ENCODE measurements at regions not wholly inside any gene's neighbourhood (a gene's known extent, or its start where the extent isn't known, plus 50 kb on each side); places are given as distances from the start of the nearest gene placed in this dataset.

DNA sequence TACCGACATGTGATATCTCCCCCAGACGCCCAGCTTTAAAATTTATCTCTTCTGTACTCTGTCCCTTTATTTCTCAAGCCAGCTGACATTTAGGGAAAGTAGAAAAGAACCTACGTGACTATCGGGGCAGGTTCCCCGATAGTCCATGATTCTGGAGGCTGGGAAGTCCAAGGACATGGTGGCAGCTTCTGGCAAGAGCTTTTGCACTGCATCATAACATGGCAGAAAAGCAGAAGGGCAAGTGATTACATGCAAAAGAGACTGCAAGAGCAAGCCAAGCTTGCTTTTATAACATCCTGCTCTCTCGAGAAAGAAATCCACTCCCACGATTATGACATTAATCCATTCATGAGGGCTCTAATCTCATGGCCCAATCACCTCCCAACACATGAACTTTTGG, 113.2 kb downstream of the CD164 start:
- H3K36me3 ChIP-seq (ENCODE audit: control insufficient read depth in 1 of 2, insufficient read depth in 2 of 2, low read depth in 1 of 2, low read length in 2 of 2) = no peaks in the 10 kb centered on the region
- no peak overlapping the region for H3K4me2 ChIP-seq (ENCODE audit: low read length, poor library complexity, severe bottlenecking)
- no peak overlapping the region for H4K8ac ChIP-seq (ENCODE audit: low read length)
- H2BK15ac ChIP-seq (ENCODE audit: low read depth, poor library complexity, severe bottlenecking) = no peak overlapping the region
- no peaks in the 10 kb centered on the region for H3K4me1 ChIP-seq (ENCODE audit: control insufficient read depth, insufficient read depth, low read depth, low read length)
- H3K18ac ChIP-seq (ENCODE audit: low read depth in 1 of 2, low read length in 2 of 2) = no peak overlapping the region
- H3K79me1 ChIP-seq (replicated peaks; ENCODE audit: low read length, poor library complexity, severe bottlenecking) = no peaks in the 10 kb centered on the region
- no peak for DNase-seq
- H2BK12ac ChIP-seq (ENCODE audit: low read length in 2 of 2) = no peak overlapping the region
- no peak overlapping the region for H3K23ac ChIP-seq (ENCODE audit: low read length in 2 of 2)
- H3K9me3 ChIP-seq (ENCODE audit: control insufficient read depth, low read length) = no peaks in the 10 kb centered on the region
- H2BK120ac ChIP-seq (ENCODE audit: low read depth, low read length) = no peak overlapping the region
- H4K91ac ChIP-seq (ENCODE audit: low read length) = no peak overlapping the region
- no peak overlapping the region for H3K4me3 ChIP-seq (ENCODE audit: insufficient read depth in 1 of 2, low read depth in 1 of 2, low read length in 2 of 2)
- no peaks in the 10 kb centered on the region for H3K27me3 ChIP-seq (ENCODE audit: control insufficient read depth in 1 of 2, insufficient read depth in 1 of 2, low read length in 2 of 2)
- no peak overlapping the region for H2BK5ac ChIP-seq (ENCODE audit: low read depth, low read length, poor library complexity, severe bottlenecking)
- no peak overlapping the region for H3K4ac ChIP-seq (ENCODE audit: low read depth in 1 of 2, low read length in 2 of 2)
- no peak overlapping the region for H3K14ac ChIP-seq (ENCODE audit: low read length in 2 of 2)
- H2AFZ ChIP-seq (ENCODE audit: low read depth, low read length) = no peak overlapping the region
- WGBS = 90% methylated on average over 7 of the region's 7 CpGs
- no peak overlapping the region for H3K9ac ChIP-seq (ENCODE audit: low read length)
- H2AK5ac ChIP-seq (ENCODE audit: low read length, severe bottlenecking) = no peak overlapping the region
- no peak overlapping the region for H3K27ac ChIP-seq (ENCODE audit: low read length, poor library complexity, severe bottlenecking)

DNA sequence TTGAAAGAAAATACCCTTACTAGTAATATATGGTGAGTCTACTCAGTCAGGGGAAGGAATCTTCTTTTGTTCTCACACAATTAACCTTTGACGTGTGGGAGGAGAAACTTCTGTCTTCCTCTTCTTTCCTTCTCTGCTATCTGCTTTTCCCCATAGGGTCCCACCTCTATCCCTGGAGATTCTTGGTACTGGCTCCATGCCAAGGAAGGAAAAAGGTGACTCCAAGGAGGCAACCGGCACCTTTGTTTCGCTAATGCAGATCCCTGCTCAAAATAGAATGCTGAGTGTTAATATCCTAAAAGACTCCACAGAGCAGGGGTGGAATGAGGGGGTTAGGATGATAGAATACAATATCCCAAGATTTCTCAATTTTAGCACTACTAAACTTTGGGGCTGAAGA, 116.7 kb downstream of the CD164 start:
- H2BK12ac ChIP-seq (ENCODE audit: low read length in 2 of 2) = no peak overlapping the region
- no peak overlapping the region for H4K8ac ChIP-seq (ENCODE audit: low read length)
- H3K9me3 ChIP-seq (ENCODE audit: control insufficient read depth, low read length) = no peaks in the 10 kb centered on the region
- no peak overlapping the region for H3K27ac ChIP-seq (ENCODE audit: low read length, poor library complexity, severe bottlenecking)
- no peaks in the 10 kb centered on the region for H3K79me1 ChIP-seq (replicated peaks; ENCODE audit: low read length, poor library complexity, severe bottlenecking)
- DNase-seq = no peak
- H3K4me1 ChIP-seq (ENCODE audit: control insufficient read depth, insufficient read depth, low read depth, low read length) = peaks cover 5% of the 10 kb centered on the region
- no peak overlapping the region for H3K18ac ChIP-seq (ENCODE audit: low read depth in 1 of 2, low read length in 2 of 2)
- H3K4me3 ChIP-seq (ENCODE audit: insufficient read depth in 1 of 2, low read depth in 1 of 2, low read length in 2 of 2) = no peak overlapping the region
- H3K4me2 ChIP-seq (ENCODE audit: low read length, poor library complexity, severe bottlenecking) = no peak overlapping the region
- no peaks in the 10 kb centered on the region for H3K27me3 ChIP-seq (ENCODE audit: control insufficient read depth in 1 of 2, insufficient read depth in 1 of 2, low read length in 2 of 2)
- no peak overlapping the region for H2AFZ ChIP-seq (ENCODE audit: low read depth, low read length)
- no peak overlapping the region for H3K4ac ChIP-seq (ENCODE audit: low read depth in 1 of 2, low read length in 2 of 2)
- no peak overlapping the region for H3K23ac ChIP-seq (ENCODE audit: low read length in 2 of 2)
- H2BK120ac ChIP-seq (ENCODE audit: low read depth, low read length) = no peak overlapping the region
- no peak overlapping the region for H2BK15ac ChIP-seq (ENCODE audit: low read depth, poor library complexity, severe bottlenecking)
- H2BK5ac ChIP-seq (ENCODE audit: low read depth, low read length, poor library complexity, severe bottlenecking) = no peak overlapping the region
- H4K91ac ChIP-seq (ENCODE audit: low read length) = no peak overlapping the region
- no peak overlapping the region for H3K9ac ChIP-seq (ENCODE audit: low read length)
- H2AK5ac ChIP-seq (ENCODE audit: low read length, severe bottlenecking) = no peak overlapping the region
- H3K14ac ChIP-seq (ENCODE audit: low read length in 2 of 2) = no peak overlapping the region
- no peaks in the 10 kb centered on the region for H3K36me3 ChIP-seq (ENCODE audit: control insufficient read depth in 1 of 2, insufficient read depth in 2 of 2, low read depth in 1 of 2, low read length in 2 of 2)
- 100% methylated on average over 2 of the region's 3 CpGs for WGBS

DNA sequence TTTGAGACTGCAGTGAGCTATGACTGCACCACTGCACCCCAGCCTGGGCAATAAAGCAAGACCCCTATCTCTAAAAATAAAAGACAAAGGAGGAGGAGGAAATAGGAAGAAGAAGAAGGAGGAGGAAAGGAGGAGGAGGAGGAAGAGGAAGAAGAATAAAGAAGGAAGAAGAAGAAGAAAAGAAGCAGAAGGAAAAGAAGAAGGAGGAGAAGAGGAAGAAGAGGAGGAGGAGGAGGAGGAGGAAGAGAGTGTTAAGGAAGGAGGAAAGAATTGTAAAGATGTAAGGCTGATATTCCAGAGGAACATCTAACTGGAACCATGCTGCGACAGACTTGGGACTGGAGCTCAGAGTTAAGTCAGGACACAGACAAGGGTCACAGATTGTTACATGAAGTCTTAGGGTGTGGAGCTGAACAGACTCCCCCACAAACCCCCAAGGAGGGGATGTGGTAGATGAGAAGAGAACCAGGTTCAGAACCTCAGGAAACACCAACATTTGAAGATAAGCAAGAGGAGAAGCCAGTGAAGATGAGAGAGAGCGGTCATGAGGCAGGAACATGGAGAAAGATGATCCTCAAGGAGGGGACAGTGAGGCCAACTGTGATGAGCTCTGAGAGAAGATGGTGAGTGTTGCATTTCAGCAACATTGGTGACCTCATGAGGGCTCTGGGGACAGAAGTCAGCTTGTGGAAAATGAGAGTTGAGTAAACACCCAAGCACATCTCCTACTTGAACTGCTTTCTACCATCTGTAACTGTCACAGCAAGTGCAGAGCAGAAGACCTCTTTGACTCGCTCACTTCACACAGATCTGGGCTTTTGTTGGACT, 118.2 kb downstream of the CD164 start:
- no peaks in the 10 kb centered on the region for H3K79me1 ChIP-seq (replicated peaks; ENCODE audit: low read length, poor library complexity, severe bottlenecking)

DNA sequence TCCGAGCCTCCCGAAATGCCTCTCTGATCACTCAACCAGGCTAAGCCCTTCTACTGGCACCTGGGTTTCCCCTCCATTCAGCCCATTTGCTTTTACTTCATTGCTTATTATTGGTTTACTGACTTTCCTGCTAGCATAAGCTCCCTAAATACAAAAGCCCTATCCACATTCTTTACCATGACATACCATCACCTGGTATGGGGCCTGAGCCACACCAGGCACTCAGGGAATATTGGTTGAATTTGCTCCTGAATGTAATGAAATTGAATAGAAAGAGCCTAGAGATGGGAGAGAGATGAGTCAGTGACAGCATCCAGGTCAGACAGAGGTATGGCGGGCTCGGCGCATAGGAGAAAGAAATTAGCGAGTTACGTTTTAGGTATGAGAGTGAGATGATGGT, 120.0 kb downstream of the CD164 start:
- Histone ChIP-seq H3K4me3 (ENCODE audit: insufficient read depth in 1 of 2, low read depth in 1 of 2, low read length in 2 of 2) (no peak overlapping the region), H2AFZ (ENCODE audit: low read depth, low read length) (no peak overlapping the region), H2AK5ac (ENCODE audit: low read length, severe bottlenecking) (peak overlapping the region; percentile 52), H3K27me3 (ENCODE audit: control insufficient read depth in 1 of 2, insufficient read depth in 1 of 2, low read length in 2 of 2) (no peaks in the 10 kb centered on the region), H2BK15ac (ENCODE audit: low read depth, poor library complexity, severe bottlenecking) (no peak overlapping the region), H3K14ac (ENCODE audit: low read length in 2 of 2) (peak overlapping the region in 1 of 2 experiments; percentile 30), H3K4ac (ENCODE audit: low read depth in 1 of 2, low read length in 2 of 2) (no peak overlapping the region), H2BK5ac (ENCODE audit: low read depth, low read length, poor library complexity, severe bottlenecking) (no peak overlapping the region), H3K79me1 (replicated peaks; ENCODE audit: low read length, poor library complexity, severe bottlenecking) (no peaks in the 10 kb centered on the region), H3K9me3 (ENCODE audit: control insufficient read depth, low read length) (no peaks in the 10 kb centered on the region), H3K18ac (ENCODE audit: low read depth in 1 of 2, low read length in 2 of 2) (no peak overlapping the region), H2BK12ac (ENCODE audit: low read length in 2 of 2) (no peak overlapping the region), H4K91ac (ENCODE audit: low read length) (no peak overlapping the region), H3K23ac (ENCODE audit: low read length in 2 of 2) (no peak overlapping the region), H3K27ac (ENCODE audit: low read length, poor library complexity, severe bottlenecking) (no peak overlapping the region), H3K4me2 (ENCODE audit: low read length, poor library complexity, severe bottlenecking) (no peak overlapping the region), H4K8ac (ENCODE audit: low read length) (no peak overlapping the region), H3K4me1 (ENCODE audit: control insufficient read depth, insufficient read depth, low read depth, low read length) (peaks cover 13% of the 10 kb centered on the region), H3K9ac (ENCODE audit: low read length) (no peak overlapping the region), H2BK120ac (ENCODE audit: low read depth, low read length) (no peak overlapping the region), H3K36me3 (ENCODE audit: control insufficient read depth in 1 of 2, insufficient read depth in 2 of 2, low read depth in 1 of 2, low read length in 2 of 2) (no peaks in the 10 kb centered on the region)
- WGBS = 88% methylated on average over 7 of the region's 7 CpGs
- no peak for DNase-seq

More for the DNA sequence above, 118.2 kb downstream of the CD164 start:
- Histone ChIP-seq H3K18ac (ENCODE audit: low read depth in 1 of 2, low read length in 2 of 2) (no peak overlapping the region), H3K4me1 (ENCODE audit: control insufficient read depth, insufficient read depth, low read depth, low read length) (peaks cover 11% of the 10 kb centered on the region), H2BK120ac (ENCODE audit: low read depth, low read length) (no peak overlapping the region), H3K27ac (ENCODE audit: low read length, poor library complexity, severe bottlenecking) (no peak overlapping the region), H3K23ac (ENCODE audit: low read length in 2 of 2) (no peak overlapping the region), H3K9me3 (ENCODE audit: control insufficient read depth, low read length) (no peaks in the 10 kb centered on the region), H4K8ac (ENCODE audit: low read length) (no peak overlapping the region), H2BK5ac (ENCODE audit: low read depth, low read length, poor library complexity, severe bottlenecking) (no peak overlapping the region), H2BK15ac (ENCODE audit: low read depth, poor library complexity, severe bottlenecking) (no peak overlapping the region), H3K4me3 (ENCODE audit: insufficient read depth in 1 of 2, low read depth in 1 of 2, low read length in 2 of 2) (no peak overlapping the region), H3K9ac (ENCODE audit: low read length) (no peak overlapping the region), H3K36me3 (ENCODE audit: control insufficient read depth in 1 of 2, insufficient read depth in 2 of 2, low read depth in 1 of 2, low read length in 2 of 2) (no peaks in the 10 kb centered on the region), H2BK12ac (ENCODE audit: low read length in 2 of 2) (no peak overlapping the region), H3K27me3 (ENCODE audit: control insufficient read depth in 1 of 2, insufficient read depth in 1 of 2, low read length in 2 of 2) (no peaks in the 10 kb centered on the region), H2AFZ (ENCODE audit: low read depth, low read length) (no peak overlapping the region), H2AK5ac (ENCODE audit: low read length, severe bottlenecking) (no peak overlapping the region), H3K4ac (ENCODE audit: low read depth in 1 of 2, low read length in 2 of 2) (no peak overlapping the region), H4K91ac (ENCODE audit: low read length) (peak overlapping the region; percentile 5), H3K4me2 (ENCODE audit: low read length, poor library complexity, severe bottlenecking) (no peak overlapping the region), H3K14ac (ENCODE audit: low read length in 2 of 2) (no peak overlapping the region)
- no peak for DNase-seq
- WGBS = 88% methylated on average over 3 of the region's 3 CpGs
